ENCODE measurements at regions not wholly inside any gene's neighbourhood (a gene's known extent, or its start where the extent isn't known, plus 50 kb on each side); places are given as distances from the start of the nearest gene placed in this dataset.

DNA sequence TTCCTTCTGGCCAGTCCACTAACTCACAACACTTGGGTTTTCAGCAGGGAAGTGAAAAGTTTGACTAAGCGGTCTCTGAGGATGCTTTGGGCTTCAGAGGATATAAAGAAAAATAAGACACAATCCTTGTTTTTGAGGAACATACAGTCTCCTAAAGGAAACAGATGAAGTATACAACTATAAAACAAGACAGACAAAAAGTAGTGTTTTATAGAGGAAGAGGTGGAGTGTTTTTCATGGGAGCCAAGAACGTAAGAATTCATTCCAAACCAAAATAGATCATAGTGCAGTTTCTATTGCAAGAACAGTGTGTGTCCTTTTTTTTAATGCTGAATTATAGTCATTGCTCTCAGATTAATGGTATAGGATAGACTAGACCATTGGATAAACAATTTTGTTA lies 586.9 kb upstream of the BRINP1 start:
- Mint-ChIP-seq H3K9me3 (no peaks in the 10 kb centered on the region), H3K27me3 (ENCODE audit: low read depth, poor library complexity) (peaks cover 3% of the 10 kb centered on the region)
- TF ChIP-seq, protein P1, sequence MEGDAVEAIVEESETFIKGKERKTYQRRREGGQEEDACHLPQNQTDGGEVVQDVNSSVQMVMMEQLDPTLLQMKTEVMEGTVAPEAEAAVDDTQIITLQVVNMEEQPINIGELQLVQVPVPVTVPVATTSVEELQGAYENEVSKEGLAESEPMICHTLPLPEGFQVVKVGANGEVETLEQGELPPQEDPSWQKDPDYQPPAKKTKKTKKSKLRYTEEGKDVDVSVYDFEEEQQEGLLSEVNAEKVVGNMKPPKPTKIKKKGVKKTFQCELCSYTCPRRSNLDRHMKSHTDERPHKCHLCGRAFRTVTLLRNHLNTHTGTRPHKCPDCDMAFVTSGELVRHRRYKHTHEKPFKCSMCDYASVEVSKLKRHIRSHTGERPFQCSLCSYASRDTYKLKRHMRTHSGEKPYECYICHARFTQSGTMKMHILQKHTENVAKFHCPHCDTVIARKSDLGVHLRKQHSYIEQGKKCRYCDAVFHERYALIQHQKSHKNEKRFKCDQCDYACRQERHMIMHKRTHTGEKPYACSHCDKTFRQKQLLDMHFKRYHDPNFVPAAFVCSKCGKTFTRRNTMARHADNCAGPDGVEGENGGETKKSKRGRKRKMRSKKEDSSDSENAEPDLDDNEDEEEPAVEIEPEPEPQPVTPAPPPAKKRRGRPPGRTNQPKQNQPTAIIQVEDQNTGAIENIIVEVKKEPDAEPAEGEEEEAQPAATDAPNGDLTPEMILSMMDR (IDR thresholded peaks at IDR 0.05), result no peak

DNA sequence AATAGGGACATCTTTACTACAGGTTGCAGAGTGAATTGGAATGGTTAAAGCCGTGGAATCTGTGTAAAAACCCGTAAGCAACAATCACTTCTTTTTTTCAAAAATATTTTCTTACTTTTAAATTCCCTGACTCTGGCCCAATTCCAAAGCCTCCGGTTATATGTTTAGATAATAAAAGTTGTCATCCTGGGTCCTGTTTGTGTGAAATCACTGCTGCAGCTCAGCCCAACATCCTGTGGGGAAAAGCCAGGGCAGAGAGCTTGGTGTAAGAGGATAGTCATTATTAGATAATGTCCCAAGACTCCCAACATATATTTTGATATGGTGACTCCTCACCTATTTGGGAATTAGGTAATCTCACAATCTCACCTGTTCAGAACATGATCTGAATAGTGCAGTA lies 586.0 kb upstream of the BRINP1 start:
- Mint-ChIP-seq H3K27ac (no peak overlapping the region), H3K9me3 (no peaks in the 10 kb centered on the region), H3K27me3 (ENCODE audit: low read depth, poor library complexity) (peaks cover 7% of the 10 kb centered on the region), H3K36me3 (ENCODE audit: low read depth) (no peaks in the 10 kb centered on the region), H3K4me1 (peaks cover 12% of the 10 kb centered on the region), H3K4me3 (no peak overlapping the region)
- TF ChIP-seq, protein P1 (IDR thresholded peaks at IDR 0.05), result no peak
- no peak for DNase-seq

More for the DNA sequence above, 586.9 kb upstream of the BRINP1 start:
- Mint-ChIP-seq H3K4me3 (no peak overlapping the region), H3K27ac (no peak overlapping the region), H3K36me3 (ENCODE audit: low read depth) (no peaks in the 10 kb centered on the region), H3K4me1 (peaks cover 6% of the 10 kb centered on the region)
- no peak for DNase-seq

DNA sequence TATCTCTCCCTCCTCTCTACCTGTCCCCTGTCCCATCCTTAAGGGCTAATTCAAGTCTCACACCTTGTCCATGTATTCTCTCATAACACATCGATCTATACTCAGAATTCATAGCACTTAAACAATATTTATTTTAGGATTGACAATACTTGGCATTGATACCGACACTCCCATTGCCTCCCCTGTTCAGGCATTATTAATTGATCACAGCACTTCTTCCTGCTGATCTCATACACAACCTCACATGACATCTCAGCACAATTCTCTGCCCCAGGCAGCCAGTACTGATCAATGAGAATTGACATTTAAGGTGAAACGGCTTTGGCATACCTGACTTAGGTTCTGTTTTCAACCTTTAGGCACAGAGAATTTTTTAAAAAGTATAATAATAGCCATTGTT lies 582.4 kb upstream of the BRINP1 start:
- Mint-ChIP-seq H3K4me1 (peaks cover 17% of the 10 kb centered on the region), H3K4me3 (no peak overlapping the region), H3K27me3 (ENCODE audit: low read depth, poor library complexity) (peaks cover 6% of the 10 kb centered on the region), H3K9me3 (no peaks in the 10 kb centered on the region), H3K36me3 (ENCODE audit: low read depth) (no peaks in the 10 kb centered on the region), H3K27ac (no peak overlapping the region)
- DNase-seq, result no peak
- TF ChIP-seq, protein P1 (IDR thresholded peaks at IDR 0.05), result no peak

DNA sequence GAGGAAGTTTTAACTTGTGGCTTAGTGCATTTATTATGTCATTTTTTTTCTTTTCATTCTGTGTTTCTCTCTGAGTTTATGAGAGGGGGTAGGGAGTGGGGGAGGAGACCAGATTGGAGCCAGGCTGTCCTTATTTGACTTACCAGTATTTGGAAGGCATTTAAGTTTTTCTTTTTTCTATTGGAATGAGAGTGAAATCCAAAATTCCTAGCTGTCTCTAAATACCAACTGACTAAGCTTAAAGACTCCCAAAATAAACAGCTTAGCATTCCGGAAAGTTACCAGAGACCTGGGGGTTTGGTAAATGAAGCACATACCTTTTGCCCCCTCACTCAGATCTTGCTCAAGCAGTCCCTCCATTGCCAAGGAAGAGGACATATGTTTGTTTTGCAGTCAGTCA lies 581.9 kb upstream of the BRINP1 start:
- Mint-ChIP-seq H3K36me3 (ENCODE audit: low read depth) (no peaks in the 10 kb centered on the region), H3K4me1 (peaks cover 17% of the 10 kb centered on the region), H3K27ac (no peak overlapping the region), H3K4me3 (no peak overlapping the region), H3K9me3 (no peaks in the 10 kb centered on the region), H3K27me3 (ENCODE audit: low read depth, poor library complexity) (peaks cover 6% of the 10 kb centered on the region)
- TF ChIP-seq, protein P1 (IDR thresholded peaks at IDR 0.05), result no peak
- no peak for DNase-seq

DNA sequence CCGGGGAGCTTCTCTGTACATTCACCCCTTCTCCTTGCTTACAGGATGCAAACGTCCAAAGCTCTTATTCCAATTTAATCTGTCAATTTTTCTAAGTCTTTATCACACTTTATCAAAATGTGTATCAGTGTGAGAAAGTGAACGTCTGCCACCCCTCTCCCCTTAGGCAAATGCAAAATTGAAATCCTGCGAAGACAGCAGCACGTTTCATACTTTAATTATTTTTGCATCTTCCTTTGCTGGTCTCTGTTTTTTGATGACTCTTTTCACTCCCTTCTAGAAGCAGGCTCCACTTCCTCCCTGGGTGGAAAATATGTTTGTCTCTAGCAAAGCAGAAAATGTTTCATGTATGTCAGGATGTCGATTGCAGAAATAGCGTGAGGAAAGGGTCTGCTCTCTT lies 576.5 kb upstream of the BRINP1 start:
- TF ChIP-seq, protein P1 (IDR thresholded peaks at IDR 0.05), result no peak
- Mint-ChIP-seq H3K36me3 (ENCODE audit: low read depth) (no peaks in the 10 kb centered on the region), H3K4me1 (peaks cover 7% of the 10 kb centered on the region), H3K27me3 (ENCODE audit: low read depth, poor library complexity) (peaks cover 10% of the 10 kb centered on the region), H3K4me3 (no peak overlapping the region), H3K27ac (no peak overlapping the region), H3K9me3 (no peaks in the 10 kb centered on the region)
- no peak for DNase-seq

DNA sequence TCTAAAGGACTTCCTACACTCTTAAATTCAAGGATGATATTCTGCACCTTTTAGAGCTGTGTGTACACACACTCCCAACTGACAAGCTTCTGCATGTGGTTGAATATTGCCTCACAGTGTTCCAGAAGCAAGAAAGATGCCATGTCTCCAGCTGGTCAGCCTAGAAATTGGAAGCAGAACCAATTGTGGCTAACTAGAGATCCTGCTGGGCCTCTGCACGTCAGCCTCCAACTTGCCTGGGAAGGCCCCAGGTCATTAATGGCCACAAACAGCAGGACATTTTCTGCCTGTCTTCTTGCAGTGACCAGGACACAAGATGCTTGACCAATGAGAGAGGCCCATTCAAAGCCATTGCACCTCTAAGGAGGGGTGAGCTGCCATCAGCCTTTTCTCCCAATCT lies 571.9 kb upstream of the BRINP1 start:
- DNase-seq, result no peak
- Mint-ChIP-seq H3K9me3 (no peaks in the 10 kb centered on the region), H3K36me3 (ENCODE audit: low read depth) (no peaks in the 10 kb centered on the region), H3K27ac (no peak overlapping the region), H3K4me1 (peaks cover 7% of the 10 kb centered on the region), H3K4me3 (no peak overlapping the region), H3K27me3 (ENCODE audit: low read depth, poor library complexity) (peaks cover 16% of the 10 kb centered on the region)
- TF ChIP-seq, protein P1 (IDR thresholded peaks at IDR 0.05), result no peak

Measured in nephron progenitor cell (in vitro differentiated cells).